Esophagus squamous epithelium (tissue), 5 donors: ENCODE measurements at regions not wholly inside any gene's neighbourhood (a gene's known extent, or its start where the extent isn't known, plus 50 kb on each side); places are given as distances from the start of the nearest gene placed in this dataset.

ENCODE experiments used
- DNase-seq: peaks from one replicate; lab custom pipeline; 2025; lab: John Stamatoyannopoulos, UW
- H3K27ac ChIP-seq, 4 donors: fragments of 200-600 bp; sonication (generic); one replicate each; pipeline ENCODE4 v1.5.1; 2016 to 2019; ENCODE audit warnings: mild to moderate bottlenecking in 1 of 4
- H3K27me3 ChIP-seq, 4 donors: fragments of 200-600 bp; sonication (generic); 1 replicate in 3 of 4; 2 replicates in 1 of 4; pipeline versions ENCODE4 v1.5.1 to v1.6.0; 2017 to 2021; ENCODE audit warnings: antibody characterized with exemption in 1 of 4
- H3K36me3 ChIP-seq, 3 donors: fragments of 200-600 bp; sonication (generic); one replicate each; pipeline ENCODE4 v1.5.1; 2016 to 2019
- H3K4me1 ChIP-seq, 3 donors: fragments of 200-600 bp; sonication (generic); one replicate each; pipeline ENCODE4 v1.5.1; 2017 to 2019
- H3K4me3 ChIP-seq, 4 donors: fragments of 200-600 bp; sonication (generic); 1 replicate in 3 of 4; 2 replicates in 1 of 4; pipeline ENCODE4 v1.5.1; 2016 to 2019; ENCODE audit warnings: mild to moderate bottlenecking in 2 of 4, moderate library complexity in 1 of 4
- H3K9me3 ChIP-seq, 3 donors: fragments of 200-600 bp; sonication (generic); one replicate each; pipeline ENCODE4 v1.5.1; 2016 to 2019
- POLR2A ChIP-seq, 4 donors: fragments of 450-650 bp; IDR thresholded peaks; one replicate each; pipeline ENCODE4 v1.6.1; 2017; ENCODE audit warnings: antibody characterized with exemption in 4 of 4, mild to moderate bottlenecking in 4 of 4, moderate library complexity in 3 of 4
- WGBS, 2 donors: methylation state at CpG; one replicate each; pipeline ENCODE4 v1.1.5; 2018; 5-methylcytosine and 5-hydroxymethylcytosine counted together
- intact Hi-C: fragments of 100-400 bp; cut with DNase I; formaldehyde crosslinking; loops from one replicate; pipeline ENCODE4 v1.15.0; 2022
- TF ChIP-seq, protein P1 (sequence below), 6 experiments: fragments of 450-650 bp in 4 of 6; fragments of 200-600 bp in 2 of 6; sonication (generic) in 2 of 6; IDR thresholded peaks; one replicate each; pipeline ENCODE4 v1.5.1; 2016 to 2019; ENCODE audit warnings: antibody characterized with exemption in 6 of 6, mild to moderate bottlenecking in 4 of 6, moderate library complexity in 4 of 6
- donor health status: DM: yes; HTN: yes; CAD: no.

DNA sequence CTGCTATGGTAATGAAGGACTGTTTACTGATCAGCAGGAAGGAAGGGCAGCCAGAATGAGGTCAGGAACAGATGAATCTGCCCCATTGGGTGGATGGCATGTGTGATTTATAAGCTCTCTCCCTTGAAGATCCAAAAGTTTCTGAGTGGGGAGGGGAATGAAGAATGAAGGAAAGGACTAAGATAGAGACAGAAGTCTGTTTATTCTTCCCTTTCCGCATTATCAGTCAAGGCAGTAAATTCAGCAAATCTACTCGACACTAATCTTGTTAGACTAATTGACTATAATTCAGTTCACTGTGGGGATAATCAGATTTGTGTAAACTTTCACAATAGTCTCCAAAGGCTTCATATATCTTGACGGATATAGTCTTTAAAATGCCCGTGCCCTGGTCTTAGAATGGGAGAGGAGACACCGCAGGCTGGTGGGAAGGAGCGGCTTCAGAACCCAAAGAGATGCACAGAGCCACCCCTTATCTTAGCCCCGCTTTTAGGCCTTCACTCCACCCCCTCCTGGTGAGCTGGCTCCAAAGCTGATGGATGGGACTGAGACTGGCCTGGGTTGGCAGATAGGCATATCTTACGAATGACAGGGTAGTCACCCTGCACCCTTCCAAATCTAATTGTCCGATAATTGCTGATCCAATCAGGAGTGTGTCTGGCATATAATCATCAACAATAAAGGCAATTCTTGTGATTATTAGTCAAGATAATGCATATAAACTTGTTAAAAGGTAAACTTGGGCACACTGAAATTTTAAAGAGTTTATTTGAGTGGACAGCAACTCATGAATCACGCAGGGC lies 76.0 kb upstream of the PPM1J start:
- DNase-seq: no peak
- intact Hi-C loops: no loop called here
- TF ChIP-seq, protein P1, sequence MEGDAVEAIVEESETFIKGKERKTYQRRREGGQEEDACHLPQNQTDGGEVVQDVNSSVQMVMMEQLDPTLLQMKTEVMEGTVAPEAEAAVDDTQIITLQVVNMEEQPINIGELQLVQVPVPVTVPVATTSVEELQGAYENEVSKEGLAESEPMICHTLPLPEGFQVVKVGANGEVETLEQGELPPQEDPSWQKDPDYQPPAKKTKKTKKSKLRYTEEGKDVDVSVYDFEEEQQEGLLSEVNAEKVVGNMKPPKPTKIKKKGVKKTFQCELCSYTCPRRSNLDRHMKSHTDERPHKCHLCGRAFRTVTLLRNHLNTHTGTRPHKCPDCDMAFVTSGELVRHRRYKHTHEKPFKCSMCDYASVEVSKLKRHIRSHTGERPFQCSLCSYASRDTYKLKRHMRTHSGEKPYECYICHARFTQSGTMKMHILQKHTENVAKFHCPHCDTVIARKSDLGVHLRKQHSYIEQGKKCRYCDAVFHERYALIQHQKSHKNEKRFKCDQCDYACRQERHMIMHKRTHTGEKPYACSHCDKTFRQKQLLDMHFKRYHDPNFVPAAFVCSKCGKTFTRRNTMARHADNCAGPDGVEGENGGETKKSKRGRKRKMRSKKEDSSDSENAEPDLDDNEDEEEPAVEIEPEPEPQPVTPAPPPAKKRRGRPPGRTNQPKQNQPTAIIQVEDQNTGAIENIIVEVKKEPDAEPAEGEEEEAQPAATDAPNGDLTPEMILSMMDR (IDR thresholded peaks at IDR 0.05): no peak
- no peak for TF ChIP-seq POLR2A (IDR thresholded peaks at IDR 0.05)
- Histone ChIP-seq H3K36me3 (no peaks in the 10 kb centered on the region), H3K4me1 (no peaks in the 10 kb centered on the region), H3K27me3 (no peaks in the 10 kb centered on the region), H3K9me3 (no peaks in the 10 kb centered on the region), H3K27ac (no peak overlapping the region), H3K4me3 (no peak overlapping the region)
- 86 to 92% methylated on average over 10 of the region's 10 CpGs for WGBS, 2 donors

DNA sequence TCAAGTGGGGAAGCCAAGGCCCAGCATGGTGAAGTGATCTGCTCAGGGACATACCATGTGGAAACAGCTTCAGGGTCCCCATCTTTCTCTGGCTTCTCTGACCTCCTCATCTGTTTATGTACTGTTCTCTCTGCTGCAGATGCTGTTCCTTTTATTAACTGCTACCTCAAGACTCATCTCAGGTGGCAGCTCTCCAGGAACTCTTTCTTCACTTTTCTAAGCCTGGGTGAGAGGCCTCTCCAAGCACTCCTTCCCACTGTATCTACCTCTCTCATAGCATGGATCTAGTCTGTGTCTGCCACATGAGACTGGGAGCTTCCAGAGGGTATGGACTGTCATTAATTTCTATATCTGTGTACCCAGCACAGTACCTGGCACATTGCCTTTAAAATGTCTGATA lies 73.4 kb upstream of the PPM1J start:
- Histone ChIP-seq H3K27ac (no peak overlapping the region), H3K4me3 (no peak overlapping the region), H3K36me3 (no peaks in the 10 kb centered on the region), H3K4me1 (no peaks in the 10 kb centered on the region), H3K9me3 (no peaks in the 10 kb centered on the region), H3K27me3 (no peaks in the 10 kb centered on the region)
- DNase-seq: no peak
- TF ChIP-seq, protein P1 (IDR thresholded peaks at IDR 0.05): no peak
- no peak for TF ChIP-seq POLR2A (IDR thresholded peaks at IDR 0.05)
- intact Hi-C loops: no loop called here

DNA sequence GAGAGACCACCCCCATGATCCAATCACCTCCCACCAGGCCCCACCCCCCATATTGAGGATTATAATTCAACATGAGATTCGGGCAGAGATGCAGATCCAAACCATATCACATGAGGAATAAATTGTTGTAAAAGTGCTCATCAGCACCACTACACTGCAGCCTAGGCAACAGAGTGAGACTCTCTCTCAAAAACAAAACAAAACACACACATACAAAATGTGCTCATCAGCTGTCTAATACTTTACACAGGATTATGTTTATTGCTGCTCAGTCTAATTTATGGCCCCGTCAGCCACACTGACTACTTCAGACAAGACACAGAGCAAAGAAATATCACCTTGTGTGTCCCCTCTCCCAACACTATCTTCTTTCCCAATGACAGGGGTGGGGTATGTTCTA lies 72.9 kb upstream of the PPM1J start:
- intact Hi-C loops: no loop called here
- Histone ChIP-seq H3K4me1 (no peaks in the 10 kb centered on the region), H3K27ac (no peak overlapping the region), H3K27me3 (no peaks in the 10 kb centered on the region), H3K36me3 (no peaks in the 10 kb centered on the region), H3K9me3 (no peaks in the 10 kb centered on the region), H3K4me3 (no peak overlapping the region)
- no peak for TF ChIP-seq POLR2A (IDR thresholded peaks at IDR 0.05)
- TF ChIP-seq, protein P1 (IDR thresholded peaks at IDR 0.05): no peak
- no peak for DNase-seq
- 77 to 86% methylated on average over 2 of the region's 2 CpGs for WGBS, 2 donors

DNA sequence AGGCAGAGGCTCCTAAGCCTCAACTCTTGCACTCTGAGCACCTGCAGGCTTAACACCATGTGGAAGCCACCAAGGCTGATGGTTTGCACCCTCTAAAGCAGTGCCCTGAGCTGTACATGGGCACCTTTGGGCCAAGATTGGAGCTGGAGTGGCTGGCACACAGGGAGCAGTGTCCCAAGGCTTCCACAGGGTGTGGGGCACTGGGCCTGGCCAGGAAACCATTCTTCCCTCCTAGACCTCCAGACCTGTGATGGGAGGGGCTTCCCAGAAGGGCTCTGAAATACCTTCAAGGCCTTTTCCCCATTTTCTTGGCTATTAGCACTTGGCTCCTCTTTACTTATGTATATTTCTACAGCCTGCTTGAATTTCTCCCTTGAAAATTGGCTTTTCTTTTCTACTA lies 67.9 kb upstream of the PPM1J start:
- no peak for DNase-seq
- TF ChIP-seq, protein P1 (IDR thresholded peaks at IDR 0.05): no peak
- TF ChIP-seq POLR2A (IDR thresholded peaks at IDR 0.05): no peak
- no peaks in the 10 kb centered on the region for H3K9me3 ChIP-seq
- H3K27ac ChIP-seq: no peak overlapping the region
- no peak overlapping the region for H3K4me3 ChIP-seq
- intact Hi-C loops: no loop called here
- no peaks in the 10 kb centered on the region for H3K27me3 ChIP-seq
- H3K4me1 ChIP-seq: no peaks in the 10 kb centered on the region
- no peaks in the 10 kb centered on the region for H3K36me3 ChIP-seq

DNA sequence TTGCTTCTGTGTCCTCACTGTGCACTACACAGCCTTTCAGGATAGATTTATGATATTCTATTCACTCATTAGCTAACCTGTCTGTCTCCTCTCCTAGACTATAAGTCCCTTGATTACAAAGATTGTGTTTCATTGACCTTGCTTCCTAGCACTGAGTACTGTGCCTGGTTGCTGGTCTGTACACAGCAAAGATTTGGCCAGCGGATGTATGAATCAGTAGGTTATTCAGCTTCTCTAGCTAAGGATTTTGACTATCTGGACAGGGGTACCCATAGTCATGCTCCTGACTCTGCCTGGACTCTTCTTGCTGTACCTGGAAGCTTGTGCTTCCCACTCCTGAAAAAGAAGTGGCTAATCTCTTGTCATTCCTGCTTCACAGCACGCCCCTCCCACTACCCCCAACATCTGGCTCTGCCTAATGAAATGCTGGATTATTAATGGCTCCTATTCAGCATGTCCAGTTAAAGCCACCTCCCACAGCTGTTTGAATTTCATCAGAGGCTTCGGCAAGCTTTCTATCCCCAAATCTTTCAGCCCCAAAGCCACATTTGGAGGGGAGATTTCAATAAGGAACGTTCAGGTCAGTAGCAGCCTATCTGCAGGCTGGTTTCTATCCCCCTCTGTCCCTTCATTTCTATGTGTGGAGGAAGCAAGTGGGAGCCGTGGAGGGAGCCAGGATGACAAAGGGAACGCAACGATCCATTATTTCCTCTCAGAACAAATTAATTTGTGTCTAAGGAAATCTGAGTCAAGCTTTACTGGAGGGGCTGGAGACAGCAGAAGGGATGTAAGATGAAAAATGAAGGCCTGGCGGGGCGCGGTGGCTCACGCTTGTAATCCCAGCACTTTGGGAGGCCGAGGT lies 64.8 kb upstream of the PPM1J start:
- Histone ChIP-seq H3K9me3 (no peaks in the 10 kb centered on the region), H3K27ac (no peak overlapping the region), H3K36me3 (no peaks in the 10 kb centered on the region), H3K4me1 (no peaks in the 10 kb centered on the region), H3K27me3 (no peaks in the 10 kb centered on the region), H3K4me3 (no peak overlapping the region)
- no peak for DNase-seq
- intact Hi-C loops: no loop called here
- TF ChIP-seq POLR2A (IDR thresholded peaks at IDR 0.05): no peak
- TF ChIP-seq, protein P1 (IDR thresholded peaks at IDR 0.05): no peak
- WGBS, 2 donors: 63 to 80% methylated on average over 12 of the region's 12 CpGs
